ENCODE measurements at regions not wholly inside any gene's neighbourhood (a gene's known extent, or its start where the extent isn't known, plus 50 kb on each side); places are given as distances from the start of the nearest gene placed in this dataset.

DNA sequence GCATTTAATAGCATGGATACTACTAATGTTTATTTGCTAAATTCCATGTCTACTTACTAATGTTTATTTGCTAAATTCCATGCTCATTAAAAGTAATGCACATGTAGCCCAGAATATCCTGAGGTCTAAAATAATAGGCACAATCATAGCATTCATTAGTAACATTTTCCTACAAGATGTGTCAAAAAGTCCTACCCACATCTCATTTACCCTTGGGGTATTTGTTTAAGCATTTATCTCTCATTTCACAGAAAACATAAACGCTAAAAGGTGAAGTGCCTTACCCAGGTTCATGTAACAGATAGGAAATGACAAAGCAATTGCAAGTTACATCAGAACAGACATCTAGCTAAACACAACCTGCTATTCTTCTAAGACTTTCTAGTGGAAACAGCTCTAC is 457.1 kb downstream of the HACE1 start:
- H3K36me3 Mint-ChIP-seq, result no peaks in the 10 kb centered on the region
- H3K27me3 Mint-ChIP-seq, result no peaks in the 10 kb centered on the region
- H3K27ac Mint-ChIP-seq, result no peak overlapping the region
- DNase-seq, result no peak
- no peak overlapping the region for H3K4me3 Mint-ChIP-seq
- no peak for ATAC-seq
- CTCF ChIA-PET, result no interaction called here
- no peaks in the 10 kb centered on the region for H3K9me3 Mint-ChIP-seq (ENCODE audit: low read depth)
- H3K4me1 Mint-ChIP-seq, result no peaks in the 10 kb centered on the region

- Mint-ChIP-seq H3K4me3 (no peak overlapping the region), H3K27me3 (no peaks in the 10 kb centered on the region), H3K36me3 (no peaks in the 10 kb centered on the region), H3K4me1 (no peaks in the 10 kb centered on the region), H3K9me3 (ENCODE audit: low read depth) (no peaks in the 10 kb centered on the region), H3K27ac (no peak overlapping the region)
- ATAC-seq, result no peak
- DNase-seq, result no peak
- CTCF ChIA-PET, result no interaction called here
These were observed 457.8 kb downstream of the HACE1 start for GRCh38 chr6:104401926-104402325.

DNA sequence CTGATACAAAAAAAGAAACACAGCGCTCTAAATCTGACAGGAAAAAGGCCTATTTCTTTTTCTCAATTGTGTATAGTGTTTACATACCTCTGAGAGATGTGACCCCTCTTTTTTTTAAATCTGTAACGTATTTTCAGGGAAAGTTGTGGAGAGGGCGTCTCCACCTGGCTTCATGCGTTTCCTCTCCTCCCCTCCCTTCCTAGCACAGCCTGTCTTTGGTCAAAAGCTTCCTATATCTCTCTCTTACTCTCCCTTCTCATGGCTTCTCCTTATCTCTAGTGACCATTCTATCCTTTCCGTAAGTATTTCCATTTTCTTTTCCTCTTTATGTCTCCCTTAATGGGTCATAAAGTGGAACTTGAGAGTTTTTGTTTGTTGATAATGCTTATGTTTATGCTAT is 458.9 kb downstream of the HACE1 start:
- H3K27ac Mint-ChIP-seq, result no peak overlapping the region
- H3K27me3 Mint-ChIP-seq, result no peaks in the 10 kb centered on the region
- H3K4me3 Mint-ChIP-seq, result no peak overlapping the region
- DNase-seq (no peak), ATAC-seq (no peak)
- no peaks in the 10 kb centered on the region for H3K4me1 Mint-ChIP-seq
- CTCF ChIA-PET, result no interaction called here
- no peaks in the 10 kb centered on the region for H3K36me3 Mint-ChIP-seq
- H3K9me3 Mint-ChIP-seq (ENCODE audit: low read depth), result no peaks in the 10 kb centered on the region

DNA sequence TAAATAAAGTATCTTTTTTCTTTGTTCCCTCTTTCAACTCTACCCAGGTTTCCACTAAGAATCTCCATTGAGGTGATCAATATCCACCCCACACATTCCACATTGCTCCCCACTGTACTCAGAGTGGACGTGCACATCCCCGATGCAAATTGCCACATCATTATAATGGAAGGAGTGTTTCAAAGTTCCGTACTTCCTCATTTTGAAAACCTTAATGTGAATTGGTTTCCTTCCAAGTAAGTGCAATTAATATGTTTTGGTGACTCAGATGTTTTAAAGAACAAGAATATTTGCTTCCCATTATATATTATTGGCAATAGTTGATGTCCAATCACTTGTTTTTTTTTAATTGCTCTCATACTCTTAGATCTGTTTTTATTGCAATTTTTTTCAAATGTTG is 463.6 kb downstream of the HACE1 start:
- ATAC-seq (no peak), DNase-seq (no peak)
- Mint-ChIP-seq H3K27ac (no peak overlapping the region), H3K9me3 (ENCODE audit: low read depth) (no peaks in the 10 kb centered on the region), H3K4me3 (no peak overlapping the region), H3K36me3 (no peaks in the 10 kb centered on the region), H3K27me3 (no peaks in the 10 kb centered on the region), H3K4me1 (no peaks in the 10 kb centered on the region)
- CTCF ChIA-PET, result no interaction called here

DNA sequence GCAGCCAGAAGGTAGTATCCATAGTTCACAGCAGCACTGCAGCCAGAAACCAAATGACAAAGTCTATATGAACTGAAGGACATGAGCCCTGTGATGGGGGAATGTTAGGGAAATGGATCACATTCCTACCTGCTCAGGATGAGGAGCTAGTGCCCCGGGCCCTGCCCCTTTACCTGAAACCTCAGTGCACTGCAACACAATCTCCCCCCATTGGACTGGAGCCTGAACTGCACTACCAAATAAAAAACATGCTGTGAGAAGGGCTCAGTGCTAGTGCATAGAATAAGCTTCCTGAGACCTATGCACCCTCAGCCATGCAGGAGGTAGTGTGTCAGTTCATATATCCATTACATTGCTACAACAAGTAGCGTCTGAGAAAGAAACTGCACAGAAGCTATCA is 477.8 kb downstream of the HACE1 start:
- Mint-ChIP-seq H3K36me3 (no peaks in the 10 kb centered on the region), H3K27ac (no peak overlapping the region), H3K4me3 (no peak overlapping the region), H3K9me3 (ENCODE audit: low read depth) (no peaks in the 10 kb centered on the region), H3K27me3 (no peaks in the 10 kb centered on the region), H3K4me1 (no peaks in the 10 kb centered on the region)
- DNase-seq (no peak), ATAC-seq (no peak)
- CTCF ChIA-PET, result no interaction called here

DNA sequence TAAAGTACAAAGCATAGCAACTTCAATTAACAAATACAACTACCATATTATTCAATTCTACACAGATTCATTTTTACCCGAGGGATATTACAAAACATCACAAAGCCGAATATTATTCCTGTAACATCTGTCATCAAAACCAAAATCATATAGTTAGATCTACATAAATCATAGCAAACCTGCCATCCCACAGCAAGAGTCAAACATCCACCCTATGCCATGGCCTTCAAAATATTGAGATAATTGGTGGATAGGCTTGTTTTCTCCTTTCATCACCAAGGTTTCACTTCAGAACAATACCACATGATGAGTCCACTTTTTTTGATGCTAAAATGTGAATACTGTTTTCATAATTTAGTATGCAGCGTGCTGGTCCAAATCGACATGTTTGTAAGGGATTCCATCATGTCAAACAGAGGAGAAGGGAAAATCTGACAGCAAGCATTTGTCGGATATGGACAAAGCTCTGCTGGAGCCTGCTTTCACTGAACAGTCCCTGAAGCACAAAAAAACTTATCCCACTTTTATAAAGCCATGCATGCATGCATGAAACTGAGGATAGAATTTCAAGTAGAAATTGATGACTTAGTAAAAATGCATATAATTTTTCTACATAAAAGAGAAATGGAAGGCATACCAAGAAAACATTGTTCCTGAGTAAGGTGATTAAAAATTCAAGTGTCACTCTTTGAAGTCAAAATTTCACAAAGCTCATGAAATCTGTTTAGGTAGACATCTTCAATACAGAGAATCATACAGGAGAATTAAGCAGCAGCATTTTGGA is 494.1 kb downstream of the HACE1 start:
- DNase-seq (no peak), ATAC-seq (no peak)
- H3K36me3 Mint-ChIP-seq, result no peaks in the 10 kb centered on the region
- H3K27ac Mint-ChIP-seq, result no peak overlapping the region
- H3K4me1 Mint-ChIP-seq, result no peaks in the 10 kb centered on the region
- no peaks in the 10 kb centered on the region for H3K9me3 Mint-ChIP-seq (ENCODE audit: low read depth)
- H3K4me3 Mint-ChIP-seq, result no peak overlapping the region
- CTCF ChIA-PET, result no interaction called here
- H3K27me3 Mint-ChIP-seq, result no peaks in the 10 kb centered on the region

GRCh38 chr6:104357928-104358327 is 501.8 kb downstream of the HACE1 start:
- no peak overlapping the region for H3K4me3 Mint-ChIP-seq
- H3K9me3 Mint-ChIP-seq (ENCODE audit: low read depth), result peaks cover 7% of the 10 kb centered on the region
- H3K4me1 Mint-ChIP-seq, result no peaks in the 10 kb centered on the region
- no peaks in the 10 kb centered on the region for H3K27me3 Mint-ChIP-seq
- DNase-seq (no peak), ATAC-seq (no peak)
- CTCF ChIA-PET, result no interaction called here
- H3K27ac Mint-ChIP-seq, result no peak overlapping the region
- no peaks in the 10 kb centered on the region for H3K36me3 Mint-ChIP-seq

DNA sequence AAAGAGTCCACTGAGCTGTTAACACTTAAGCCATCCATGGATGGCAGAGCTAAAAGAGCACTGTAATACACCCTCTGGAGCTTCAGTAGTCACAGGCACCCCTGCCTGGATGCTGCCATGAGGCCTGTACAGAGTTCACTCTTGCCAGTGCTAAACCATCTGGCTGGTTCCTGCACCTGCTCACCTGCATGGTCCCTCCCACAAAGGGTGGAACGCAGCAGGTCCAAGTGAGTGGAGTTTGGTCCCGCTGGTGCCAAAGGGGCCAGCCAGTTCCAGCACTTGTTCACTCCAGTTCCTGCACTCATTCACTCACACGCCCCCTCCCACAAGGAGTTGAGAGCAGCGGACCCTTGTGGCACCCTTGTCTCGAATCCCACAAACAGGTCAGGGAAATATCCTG is 503.5 kb downstream of the HACE1 start:
- H3K4me3 Mint-ChIP-seq, result no peak overlapping the region
- H3K9me3 Mint-ChIP-seq (ENCODE audit: low read depth), result peaks cover 7% of the 10 kb centered on the region
- H3K27ac Mint-ChIP-seq, result no peak overlapping the region
- no peak for DNase-seq
- H3K36me3 Mint-ChIP-seq, result no peaks in the 10 kb centered on the region
- no peak for ATAC-seq
- no peaks in the 10 kb centered on the region for H3K4me1 Mint-ChIP-seq
- CTCF ChIA-PET, result no interaction called here
- H3K27me3 Mint-ChIP-seq, result no peaks in the 10 kb centered on the region

- ATAC-seq, result no peak
- no peaks in the 10 kb centered on the region for H3K36me3 Mint-ChIP-seq
- no peaks in the 10 kb centered on the region for H3K27me3 Mint-ChIP-seq
- CTCF ChIA-PET, result no interaction called here
- DNase-seq, result no peak
- no peak overlapping the region for H3K27ac Mint-ChIP-seq
- peaks cover 2% of the 10 kb centered on the region for H3K9me3 Mint-ChIP-seq (ENCODE audit: low read depth)
- no peak overlapping the region for H3K4me3 Mint-ChIP-seq
- H3K4me1 Mint-ChIP-seq, result no peaks in the 10 kb centered on the region
These were observed 510.5 kb downstream of the HACE1 start for GRCh38 chr6:104349191-104349590.

DNA sequence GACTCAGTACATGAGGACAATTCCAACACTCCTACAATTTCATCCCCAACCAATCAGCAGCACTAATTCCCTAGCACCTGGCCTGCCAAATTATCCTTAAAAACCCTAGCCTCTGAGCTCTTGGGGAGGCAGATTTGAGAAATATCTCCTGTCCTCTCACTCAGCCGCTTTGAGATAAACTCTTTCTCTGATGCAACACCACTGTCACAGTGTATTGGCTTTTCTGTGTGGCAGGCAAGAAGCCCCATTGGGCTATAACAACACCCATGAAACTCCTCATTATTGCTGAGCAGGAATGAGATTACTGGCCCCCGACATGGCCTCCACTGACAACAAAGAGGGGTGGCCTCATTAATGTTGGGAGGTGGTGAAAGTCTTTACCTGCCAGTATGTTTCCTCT is 515.5 kb downstream of the HACE1 start:
- H3K4me3 Mint-ChIP-seq, result no peak overlapping the region
- H3K4me1 Mint-ChIP-seq, result no peaks in the 10 kb centered on the region
- H3K27me3 Mint-ChIP-seq, result no peaks in the 10 kb centered on the region
- CTCF ChIA-PET, result no interaction called here
- no peak overlapping the region for H3K27ac Mint-ChIP-seq
- H3K9me3 Mint-ChIP-seq (ENCODE audit: low read depth), result peaks cover 2% of the 10 kb centered on the region
- H3K36me3 Mint-ChIP-seq, result no peaks in the 10 kb centered on the region
- ATAC-seq, result no peak
- no peak for DNase-seq

- Mint-ChIP-seq H3K27ac (no peak overlapping the region), H3K27me3 (no peaks in the 10 kb centered on the region), H3K9me3 (ENCODE audit: low read depth) (no peaks in the 10 kb centered on the region), H3K4me1 (no peaks in the 10 kb centered on the region), H3K36me3 (no peaks in the 10 kb centered on the region), H3K4me3 (no peak overlapping the region)
- CTCF ChIA-PET, result no interaction called here
- ATAC-seq, result no peak
- DNase-seq, result no peak
These were observed 527.4 kb downstream of the HACE1 start for GRCh38 chr6:104332364-104332763.

DNA sequence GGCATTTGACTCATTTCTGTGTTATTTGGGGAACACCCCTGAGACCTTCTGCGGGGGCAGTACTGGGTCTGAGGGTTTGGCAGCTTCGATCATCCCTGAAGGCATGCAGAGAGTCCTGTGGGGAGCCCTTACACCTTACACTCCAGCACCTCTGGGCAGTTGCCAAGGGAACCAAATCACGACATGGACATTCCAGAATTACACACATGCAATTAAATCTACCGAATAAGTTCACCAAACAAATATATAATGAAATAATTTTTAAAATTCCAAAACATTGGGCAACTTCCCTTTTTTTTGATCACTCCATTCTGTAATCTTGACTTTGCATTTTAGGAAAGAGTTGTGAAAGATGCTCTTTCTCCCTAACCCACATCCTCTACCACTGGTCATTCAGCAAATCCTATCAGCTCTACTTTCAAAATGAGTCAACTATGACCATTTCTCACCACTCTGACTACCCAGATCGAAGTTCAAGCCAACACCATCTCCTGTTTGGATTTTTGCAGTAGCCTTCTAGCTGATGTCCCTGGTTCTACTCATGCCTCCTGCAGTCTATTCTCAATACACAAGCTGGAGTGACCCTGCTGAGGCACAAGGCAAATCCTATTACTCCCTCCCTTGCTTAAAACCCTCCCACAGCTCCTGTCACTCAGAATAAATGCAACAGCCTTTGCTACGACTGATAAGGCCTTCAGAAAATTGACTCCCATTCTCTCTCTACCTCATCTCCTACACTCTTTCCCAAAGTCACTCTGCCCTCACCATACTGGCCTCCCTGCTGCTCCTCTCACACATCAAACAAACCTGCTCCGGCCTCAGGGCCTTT is 533.3 kb downstream of the HACE1 start:
- Mint-ChIP-seq H3K27me3 (no peaks in the 10 kb centered on the region), H3K36me3 (no peaks in the 10 kb centered on the region), H3K4me1 (no peaks in the 10 kb centered on the region), H3K9me3 (ENCODE audit: low read depth) (no peaks in the 10 kb centered on the region), H3K27ac (no peak overlapping the region), H3K4me3 (no peak overlapping the region)
- CTCF ChIA-PET, result no interaction called here
- no peak for ATAC-seq
- no peak for DNase-seq

GRCh38 chr6:104325341-104326172 is 534.2 kb downstream of the HACE1 start:
- H3K9me3 Mint-ChIP-seq (ENCODE audit: low read depth), result no peaks in the 10 kb centered on the region
- CTCF ChIA-PET, result no interaction called here
- no peak overlapping the region for H3K27ac Mint-ChIP-seq
- H3K4me1 Mint-ChIP-seq, result no peaks in the 10 kb centered on the region
- ATAC-seq (no peak), DNase-seq (no peak)
- H3K4me3 Mint-ChIP-seq, result no peak overlapping the region
- H3K36me3 Mint-ChIP-seq, result no peaks in the 10 kb centered on the region
- no peaks in the 10 kb centered on the region for H3K27me3 Mint-ChIP-seq

DNA sequence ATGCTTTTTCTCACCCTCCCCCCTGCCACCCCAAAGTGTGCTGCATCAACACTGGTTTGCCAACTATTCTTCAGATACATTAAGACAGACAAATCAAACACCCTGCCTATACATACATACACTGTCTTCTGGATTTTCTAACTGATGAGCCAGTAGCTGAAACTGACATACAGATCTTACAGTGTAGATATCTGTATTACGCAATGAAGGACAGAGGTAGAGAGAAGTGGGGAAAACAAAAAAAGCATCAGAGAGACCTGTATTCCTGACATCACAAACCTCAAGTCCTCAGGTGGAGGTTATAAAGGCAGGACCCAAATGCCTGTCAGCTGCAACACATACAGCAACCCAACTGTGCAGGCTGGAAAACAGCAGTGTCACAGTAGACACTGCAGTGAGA is 535.4 kb downstream of the HACE1 start:
- CTCF ChIA-PET, result no interaction called here
- H3K4me1 Mint-ChIP-seq, result no peaks in the 10 kb centered on the region
- no peaks in the 10 kb centered on the region for H3K27me3 Mint-ChIP-seq
- H3K9me3 Mint-ChIP-seq (ENCODE audit: low read depth), result no peaks in the 10 kb centered on the region
- ATAC-seq, result no peak
- no peak overlapping the region for H3K4me3 Mint-ChIP-seq
- DNase-seq, result no peak
- H3K36me3 Mint-ChIP-seq, result no peaks in the 10 kb centered on the region
- H3K27ac Mint-ChIP-seq, result no peak overlapping the region
